C4-2B (cell line): ENCODE measurements at regions not wholly inside any gene's neighbourhood (a gene's known extent, or its start where the extent isn't known, plus 50 kb on each side); places are given as distances from the start of the nearest gene placed in this dataset.

ENCODE experiments used
- H3K27ac ChIP-seq: fragments of 450-650 bp; 2 replicates; pipeline ENCODE4 v1.5.1; 2017
- CTCF ChIP-seq: fragments of 450-650 bp; conservative IDR thresholded peaks from 2 replicates; pipeline ENCODE4 v1.5.1; 2017; ENCODE audit warnings: mild to moderate bottlenecking
- ZFX ChIP-seq: fragments of 450-650 bp; IDR thresholded peaks from 2 replicates; pipeline ENCODE4 v1.6.1; 2017

GRCh38 chr21:35482096-35482495 is 433.0 kb upstream of the RUNX1 start:
- no peak overlapping the region for H3K27ac ChIP-seq
- TF ChIP-seq ZFX, result no peak
- no peak for TF ChIP-seq CTCF

- no peak for TF ChIP-seq ZFX
- no peak for TF ChIP-seq CTCF
- H3K27ac ChIP-seq, result no peak overlapping the region
Observed at GRCh38 chr21:35481005-35481404, 431.9 kb upstream of the RUNX1 start.

GRCh38 chr21:35479529-35479928 is 430.4 kb upstream of the RUNX1 start:
- no peak for TF ChIP-seq CTCF
- TF ChIP-seq ZFX, result no peak
- no peak overlapping the region for H3K27ac ChIP-seq

GRCh38 chr21:35479065-35479448 is 430.0 kb upstream of the RUNX1 start:
- H3K27ac ChIP-seq, result no peak overlapping the region
- no peak for TF ChIP-seq CTCF
- TF ChIP-seq ZFX, result no peak

- H3K27ac ChIP-seq, result no peak overlapping the region
- TF ChIP-seq CTCF (no peak), ZFX (no peak)
Observed at GRCh38 chr21:35478161-35479064, 429.3 kb upstream of the RUNX1 start.

- H3K27ac ChIP-seq, result no peak overlapping the region
- no peak for TF ChIP-seq ZFX
- TF ChIP-seq CTCF, result no peak
Observed at GRCh38 chr21:35477622-35478021, 428.5 kb upstream of the RUNX1 start.

GRCh38 chr21:35476621-35477395 is 427.7 kb upstream of the RUNX1 start:
- H3K27ac ChIP-seq, result no peak overlapping the region
- TF ChIP-seq CTCF, result no peak
- no peak for TF ChIP-seq ZFX
